Activated naive CD4-positive, alpha-beta T cell treated with Interleukin-2 at 50 U/mL for 16 hours (primary cell): ENCODE measurements at regions not wholly inside any gene's neighbourhood (a gene's known extent, or its start where the extent isn't known, plus 50 kb on each side); places are given as distances from the start of the nearest gene placed in this dataset.
"Not testable (repeated sequence)": the region's sequence is repeated elsewhere in the genome, so short reads cannot be mapped to it uniquely, and the experiment has no call there.

Experiments used
- DNase-seq: peaks from one replicate; pipeline ENCODE4 v3.0.0-alpha.2; 2020

- no peak for DNase-seq
These were observed 1657.8 kb downstream of the MRPL39 start for GRCh38 chr21:23949493-23949892.

GRCh38 chr21:23939369-23940065 is 1667.8 kb downstream of the MRPL39 start:
- no peak for DNase-seq

- no peak for DNase-seq
These were observed 1670.3 kb downstream of the MRPL39 start for GRCh38 chr21:23936991-23937390.

- DNase-seq, result no peak
These were observed 1671.1 kb downstream of the MRPL39 start for GRCh38 chr21:23936224-23936623.

GRCh38 chr21:23930565-23930964 is 1676.7 kb downstream of the MRPL39 start:
- no peak for DNase-seq

- DNase-seq, result not testable (repeated sequence)
These were observed 1680.9 kb downstream of the MRPL39 start for GRCh38 chr21:23926430-23926829.

GRCh38 chr21:23921670-23922418 is 1685.4 kb downstream of the MRPL39 start:
- DNase-seq, result no peak

GRCh38 chr21:23900727-23901126 is 1706.6 kb downstream of the MRPL39 start:
- no peak for DNase-seq

- no peak for DNase-seq
These were observed 1707.7 kb downstream of the MRPL39 start for GRCh38 chr21:23899561-23899960.

GRCh38 chr21:23890652-23891051 is 1716.6 kb downstream of the MRPL39 start:
- DNase-seq, result no peak

GRCh38 chr21:23887725-23888306 is 1719.5 kb downstream of the MRPL39 start:
- peak; percentile 23 for DNase-seq

GRCh38 chr21:23886828-23887724 is 1720.2 kb downstream of the MRPL39 start:
- DNase-seq, result no peak

- DNase-seq, result no peak
These were observed 1725.5 kb downstream of the MRPL39 start for GRCh38 chr21:23881783-23882182.

GRCh38 chr21:23876925-23877558 is 1730.2 kb downstream of the MRPL39 start:
- DNase-seq, result no peak

GRCh38 chr21:23874271-23874670 is 1733.0 kb downstream of the MRPL39 start:
- no peak for DNase-seq

GRCh38 chr21:23861911-23862504 is 1745.3 kb downstream of the MRPL39 start:
- DNase-seq, result no peak

- no peak for DNase-seq
These were observed 1748.4 kb downstream of the MRPL39 start for GRCh38 chr21:23858878-23859277.

GRCh38 chr21:23853796-23854379 is 1753.4 kb downstream of the MRPL39 start:
- no peak for DNase-seq

GRCh38 chr21:23837564-23837963 is 1769.7 kb downstream of the MRPL39 start:
- no peak for DNase-seq

GRCh38 chr21:23822760-23823159 is 1784.5 kb downstream of the MRPL39 start:
- DNase-seq, result no peak

- DNase-seq, result no peak
These were observed 1789.9 kb downstream of the MRPL39 start for GRCh38 chr21:23817337-23817736.

GRCh38 chr21:23812485-23812884 is 1794.8 kb downstream of the MRPL39 start:
- no peak for DNase-seq
